ENCODE measurements at regions not wholly inside any gene's neighbourhood (a gene's known extent, or its start where the extent isn't known, plus 50 kb on each side); places are given as distances from the start of the nearest gene placed in this dataset.

GRCh38 chr2:24439971-24440340 lies 51.1 kb upstream of the NCOA1 start:
- TF ChIP-seq, protein P1, sequence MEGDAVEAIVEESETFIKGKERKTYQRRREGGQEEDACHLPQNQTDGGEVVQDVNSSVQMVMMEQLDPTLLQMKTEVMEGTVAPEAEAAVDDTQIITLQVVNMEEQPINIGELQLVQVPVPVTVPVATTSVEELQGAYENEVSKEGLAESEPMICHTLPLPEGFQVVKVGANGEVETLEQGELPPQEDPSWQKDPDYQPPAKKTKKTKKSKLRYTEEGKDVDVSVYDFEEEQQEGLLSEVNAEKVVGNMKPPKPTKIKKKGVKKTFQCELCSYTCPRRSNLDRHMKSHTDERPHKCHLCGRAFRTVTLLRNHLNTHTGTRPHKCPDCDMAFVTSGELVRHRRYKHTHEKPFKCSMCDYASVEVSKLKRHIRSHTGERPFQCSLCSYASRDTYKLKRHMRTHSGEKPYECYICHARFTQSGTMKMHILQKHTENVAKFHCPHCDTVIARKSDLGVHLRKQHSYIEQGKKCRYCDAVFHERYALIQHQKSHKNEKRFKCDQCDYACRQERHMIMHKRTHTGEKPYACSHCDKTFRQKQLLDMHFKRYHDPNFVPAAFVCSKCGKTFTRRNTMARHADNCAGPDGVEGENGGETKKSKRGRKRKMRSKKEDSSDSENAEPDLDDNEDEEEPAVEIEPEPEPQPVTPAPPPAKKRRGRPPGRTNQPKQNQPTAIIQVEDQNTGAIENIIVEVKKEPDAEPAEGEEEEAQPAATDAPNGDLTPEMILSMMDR (IDR thresholded peaks at IDR 0.05) = no peak
- no peak for TF ChIP-seq POLR2AphosphoS5 (IDR thresholded peaks at IDR 0.05; ENCODE audit: insufficient read depth in 1 of 2, low read depth in 1 of 2)

Data from vagina (tissue), 2 donors.